H1 (cell line): ENCODE measurements at regions not wholly inside any gene's neighbourhood (a gene's known extent, or its start where the extent isn't known, plus 50 kb on each side); places are given as distances from the start of the nearest gene placed in this dataset.

Source experiments
- CTCF ChIA-PET: fragments of 300-600 bp; sonication (Branson Sonifier 250); formaldehyde crosslinking; loops from one replicate; lab custom pipeline; 2021; ENCODE audit not compliant: partially characterized antibody; lab: Charles Lee
- POLR2A ChIA-PET: fragments of 300-600 bp; sonication (Branson Sonifier 250); formaldehyde crosslinking; loops from one replicate; lab custom pipeline; 2021; ENCODE audit warnings: inconsistent platforms; ENCODE audit not compliant: partially characterized antibody; lab: Charles Lee
- DNase-seq, 2 experiments: peaks; one replicate each; pipeline versions ENCODE4 v3.0.0 to v3.0.0-alpha.2; 2010 to 2022; ENCODE audit warnings: low spot score in 2 of 2, low read depth in 1 of 2, mixed read lengths in 1 of 2
- FAIRE-seq: peaks from 2 replicates; lab custom pipeline; 2011; peaks lifted over from hg19 to GRCh38; lab: Jason Lieb, UNC
- H2AFZ ChIP-seq: 2 replicates; pipeline ENCODE4 v1.8.1; 2012; ENCODE audit warnings: low read length, inconsistent platforms
- H2AK5ac ChIP-seq: 2 replicates; pipeline ENCODE4 v1.6.1; 2013; ENCODE audit warnings: low read depth, low read length
- H2BK120ac ChIP-seq: replicated peaks from 2 replicates; pipeline ENCODE3; 2013; ENCODE audit warnings: low read depth, low read length, inconsistent platforms
- H2BK12ac ChIP-seq: 2 replicates; pipeline ENCODE4 v1.6.1; 2013; ENCODE audit warnings: low read depth, low read length
- H2BK15ac ChIP-seq: 2 replicates; pipeline ENCODE4 v1.6.1; 2013; ENCODE audit warnings: low read length
- H2BK20ac ChIP-seq: 2 replicates; pipeline ENCODE4 v1.6.1; 2013; ENCODE audit warnings: low read length
- H2BK5ac ChIP-seq: 2 replicates; pipeline ENCODE4 v1.6.1; 2013; ENCODE audit warnings: low read depth, low read length
- H3K14ac ChIP-seq: 2 replicates; pipeline ENCODE4 v1.6.1; 2013; ENCODE audit warnings: inconsistent platforms; ENCODE audit not compliant: insufficient read length
- H3K18ac ChIP-seq: 2 replicates; pipeline ENCODE4 v1.6.1; 2013; ENCODE audit warnings: low read length; ENCODE audit errors: extremely low read depth
- H3K23ac ChIP-seq: 2 replicates; pipeline ENCODE4 v1.6.1; 2013; ENCODE audit warnings: inconsistent platforms; ENCODE audit not compliant: insufficient read length
- H3K23me2 ChIP-seq: 2 replicates; pipeline ENCODE4 v1.6.1; 2013; ENCODE audit warnings: low read depth, low read length
- H3K27ac ChIP-seq: 2 replicates; pipeline ENCODE4 v1.6.1; 2011; ENCODE audit warnings: low read depth, low read length, inconsistent platforms
- H3K27me3 ChIP-seq, 4 experiments: replicated peaks in 1 of 4; 1 replicate in 1 of 4; 2 replicates in 3 of 4; pipeline versions ENCODE4 v1.6.1 to v1.8.1; 2011 to 2013; ENCODE audit warnings: low read length in 3 of 4, mild to moderate bottlenecking in 3 of 4, inconsistent platforms in 2 of 4, mixed read lengths in 2 of 4, moderate library complexity in 1 of 4; ENCODE audit not compliant: control insufficient read depth in 3 of 4, insufficient read depth in 3 of 4; ENCODE audit errors: extremely low read depth in 1 of 4
- H3K36me3 ChIP-seq, 4 experiments: 2 replicates each; pipeline versions ENCODE4 v1.6.1 to v1.8.1; 2011 to 2013; ENCODE audit warnings: mild to moderate bottlenecking in 4 of 4, low read length in 3 of 4, moderate library complexity in 2 of 4, control low read depth in 1 of 4, inconsistent platforms in 1 of 4; ENCODE audit not compliant: insufficient read depth in 4 of 4, control insufficient read depth in 2 of 4
- H3K4ac ChIP-seq: replicated peaks from 2 replicates; pipeline ENCODE3; 2013; ENCODE audit warnings: low read length, low read depth, mixed read lengths, inconsistent platforms; ENCODE audit not compliant: insufficient read length
- H3K4me1 ChIP-seq, 4 experiments: replicated peaks in 1 of 4; 1 replicate in 1 of 4; 2 replicates in 3 of 4; pipeline versions ENCODE4 v1.6.1 to v1.8.1; 2011 to 2013; ENCODE audit warnings: low read length in 3 of 4, inconsistent platforms in 2 of 4, mixed read lengths in 1 of 4; ENCODE audit not compliant: insufficient read depth in 4 of 4, control insufficient read depth in 3 of 4
- H3K4me2 ChIP-seq, 2 experiments: 2 replicates each; pipeline versions ENCODE4 v1.6.1 to v1.8.1; 2011 to 2013; ENCODE audit warnings: low read depth in 2 of 2, low read length in 2 of 2, control low read depth in 1 of 2, inconsistent platforms in 1 of 2, mild to moderate bottlenecking in 1 of 2; ENCODE audit not compliant: insufficient read depth in 1 of 2
- H3K4me3 ChIP-seq, 4 experiments: fragments of 200-600, 300-600 bp in 1 of 4; sonication (generic), shearing (Covaris generic), sonication (Bioruptor Twin) in 1 of 4; 2 replicates each; pipeline versions ENCODE4 v1.5.1 to v1.8.1; 2011 to 2016; ENCODE audit warnings: low read length in 4 of 4, low read depth in 3 of 4, control low read depth in 2 of 4, inconsistent platforms in 2 of 4, mild to moderate bottlenecking in 2 of 4, mixed read lengths in 1 of 4, moderate library complexity in 1 of 4; ENCODE audit not compliant: insufficient read depth in 2 of 4; ENCODE audit errors: extremely low read depth in 1 of 4
- H3K56ac ChIP-seq: replicated peaks from 2 replicates; pipeline ENCODE3; 2013; ENCODE audit warnings: low read depth, mild to moderate bottlenecking, mixed read lengths, low read length, inconsistent platforms; ENCODE audit not compliant: insufficient read length
- H3K79me1 ChIP-seq: 2 replicates; pipeline ENCODE4 v1.6.1; 2013; ENCODE audit warnings: low read depth, low read length, control low read depth
- H3K79me2 ChIP-seq, 2 experiments: 2 replicates each; pipeline versions ENCODE4 v1.6.1 to v1.8.1; 2012 to 2013; ENCODE audit warnings: low read length in 2 of 2, mild to moderate bottlenecking in 2 of 2, inconsistent platforms in 1 of 2; ENCODE audit not compliant: insufficient read depth in 2 of 2, control insufficient read depth in 1 of 2
- H3K9ac ChIP-seq, 4 experiments: replicated peaks in 1 of 4; 1 replicate in 1 of 4; 2 replicates in 3 of 4; pipeline versions ENCODE4 v1.6.1 to v1.8.1; 2011 to 2013; ENCODE audit warnings: low read depth in 3 of 4, low read length in 3 of 4, control low read depth in 2 of 4, mild to moderate bottlenecking in 2 of 4, moderate library complexity in 2 of 4, inconsistent platforms in 1 of 4; ENCODE audit errors: extremely low read depth in 1 of 4
- H3K9me3 ChIP-seq, 2 experiments: 2 replicates each; pipeline versions ENCODE4 v1.6.1 to v1.8.1; 2012 to 2013; ENCODE audit warnings: mild to moderate bottlenecking in 2 of 2, moderate library complexity in 2 of 2, control low read depth in 1 of 2, inconsistent platforms in 1 of 2, low read depth in 1 of 2, low read length in 1 of 2, mixed read lengths in 1 of 2; ENCODE audit not compliant: insufficient read depth in 2 of 2
- H4K20me1 ChIP-seq, 2 experiments: replicated peaks in 1 of 2; 2 replicates each; pipeline versions ENCODE3 to v1.8.1; 2011 to 2013; ENCODE audit warnings: inconsistent platforms in 2 of 2, low read length in 2 of 2, mild to moderate bottlenecking in 1 of 2; ENCODE audit not compliant: insufficient read depth in 2 of 2, control insufficient read depth in 1 of 2
- H4K5ac ChIP-seq: 2 replicates; pipeline ENCODE4 v1.6.1; 2013; ENCODE audit warnings: low read length, low read depth, mixed read lengths, inconsistent platforms; ENCODE audit not compliant: insufficient read length
- H4K8ac ChIP-seq: 2 replicates; pipeline ENCODE4 v1.8.0; 2013; ENCODE audit warnings: mild to moderate bottlenecking, moderate library complexity, low read length, inconsistent platforms; ENCODE audit not compliant: insufficient read depth; ENCODE audit errors: extremely low read depth
- H4K91ac ChIP-seq: replicated peaks from 2 replicates; pipeline ENCODE3; 2013; ENCODE audit warnings: low read length, mixed read lengths, inconsistent platforms; ENCODE audit not compliant: insufficient read length
- CBX8 ChIP-seq: fragments of 300-800, 300-1000 bp; sonication (generic); IDR thresholded peaks from 2 replicates; pipeline ENCODE4 v1.7.1; 2016; ENCODE audit warnings: low read depth, low read length, borderline replicate concordance
- CTCF ChIP-seq, 3 experiments: IDR thresholded peaks; 1 replicate in 2 of 3; 2 replicates in 1 of 3; pipeline versions ENCODE4 v1.5.1 to v1.6.1; 2011; ENCODE audit warnings: low read length in 3 of 3, mild to moderate bottlenecking in 3 of 3, inconsistent platforms in 2 of 3, low read depth in 1 of 3, moderate library complexity in 1 of 3; ENCODE audit not compliant: insufficient read depth in 1 of 3; ENCODE audit errors: control extremely low read depth in 1 of 3
- RBBP5 ChIP-seq: IDR thresholded peaks from 2 replicates; pipeline ENCODE4 v1.7.1; 2012; ENCODE audit warnings: low read depth, mild to moderate bottlenecking, inconsistent platforms, low read length, moderate library complexity, borderline replicate concordance
- RNF2 ChIP-seq: fragments of 200-900, 300-1000 bp; sonication (generic); IDR thresholded peaks from 2 replicates; pipeline ENCODE4 v1.7.1; 2016; ENCODE audit warnings: borderline replicate concordance, low read depth, mild to moderate bottlenecking, antibody characterized with exemption, low read length; ENCODE audit not compliant: poor library complexity, severe bottlenecking; ENCODE audit errors: missing control alignments
- SIN3A ChIP-seq, 2 experiments: IDR thresholded peaks in 1 of 2; conservative IDR thresholded peaks in 1 of 2; 2 replicates each; pipeline ENCODE4 v1.6.1; 2011 to 2012; ENCODE audit warnings: low read length in 2 of 2, improper control_type of control experiment in 1 of 2, low read depth in 1 of 2, mild to moderate bottlenecking in 1 of 2
- SP4 ChIP-seq: IDR thresholded peaks from 2 replicates; pipeline ENCODE4 v1.6.1; 2012; ENCODE audit warnings: low read length, inconsistent platforms
- TAF7 ChIP-seq: optimal IDR thresholded peaks from 2 replicates; pipeline ENCODE3; 2011; ENCODE audit warnings: low read depth, mild to moderate bottlenecking, inconsistent platforms, low read length, moderate library complexity, borderline replicate concordance
- TBP ChIP-seq: IDR thresholded peaks from 2 replicates; pipeline ENCODE4 v1.6.1; 2011; ENCODE audit warnings: low read depth, low read length, improper control_type of control experiment
- ZNF274 ChIP-seq: IDR thresholded peaks from 2 replicates; pipeline ENCODE4 v1.7.0; 2012; ENCODE audit warnings: low read length, borderline replicate concordance; ENCODE audit errors: extremely low read depth
- WGBS, 2 experiments: shearing (Covaris generic) in 1 of 2; methylation state at CpG; one replicate each; pipeline versions ENCODE4 v1.1.6 to v1.1.7; 2013 to 2015; ENCODE audit warnings: low lambda C conversion rate in 2 of 2, mixed read lengths in 2 of 2, inconsistent platforms in 1 of 2, low coverage in 1 of 2, missing lambda C conversion rate in 1 of 2; ENCODE audit not compliant: insufficient replicate concordance in 2 of 2, insufficient coverage in 1 of 2, insufficient read length in 1 of 2; ENCODE audit errors: extremely low coverage in 1 of 2, missing lambda C conversion rate in 1 of 2; 5-methylcytosine and 5-hydroxymethylcytosine counted together

- no peak overlapping the region for H2BK120ac ChIP-seq
- H3K56ac ChIP-seq = no peak overlapping the region
- H3K23me2 ChIP-seq = no peaks in the 10 kb centered on the region; the same call in 1 of the 2 replicates
- no peak overlapping the region; the same call in 1 of the 2 replicates for H3K27ac ChIP-seq
- POLR2A ChIA-PET = interaction anchor here (0.6 to 1.4 kb wide), 2 partner anchors 13 to 23 kb away, joined by 3 read pairs; no protein-coding TSS in a partner anchor
- no peak overlapping the region for H3K4me3 ChIP-seq
- H2AFZ ChIP-seq = no peak overlapping the region
- peaks cover 0 to 15% (median 9%) of the 10 kb centered on the region in 4 experiments; a peak in 4 of 7 replicates for H3K4me1 ChIP-seq
- H2BK12ac ChIP-seq = no peak overlapping the region
- no peak overlapping the region for H3K14ac ChIP-seq
- peaks cover 25% of the 10 kb centered on the region; the same call in 1 of the 2 replicates for H3K79me1 ChIP-seq
- CTCF ChIA-PET = interaction anchor here (0.9 to 2.4 kb wide), 4 partner anchors 14 to 272 kb away, joined by 3 to 14 read pairs (median 4); no protein-coding TSS in a partner anchor
- no peak for FAIRE-seq
- H3K23ac ChIP-seq = no peak overlapping the region
- H3K4ac ChIP-seq = no peak overlapping the region
- no peak overlapping the region for H3K18ac ChIP-seq
- H3K9ac ChIP-seq = no peak overlapping the region
- H3K79me2 ChIP-seq = peaks cover 10 to 99% of the 10 kb centered on the region in 2 experiments
- TF ChIP-seq SIN3A (conservative IDR thresholded peaks at IDR 0.05 in 1 of 2, IDR thresholded peaks at IDR 0.05 in 1 of 2; ENCODE audit: low read depth in 1 of 2, low read length in 2 of 2) = no peak
- TF ChIP-seq SP4 = no peak
- no peak for TF ChIP-seq RNF2
- TF ChIP-seq RBBP5 = no peak
- no peak for TF ChIP-seq TAF7
- TF ChIP-seq CTCF (IDR thresholded peaks at IDR 0.05; ENCODE audit: control extremely low read depth in 1 of 3, insufficient read depth in 1 of 3, low read depth in 1 of 3, low read length in 3 of 3) = no peak
- no peak for TF ChIP-seq ZNF274
- TF ChIP-seq CBX8 = no peak
- no peak for TF ChIP-seq TBP
- H2AK5ac ChIP-seq = no peak overlapping the region
- no peak overlapping the region for H2BK5ac ChIP-seq
- H2BK20ac ChIP-seq = no peak overlapping the region
- 97% methylated on average over 6 of the region's 7 CpGs; no CpG with 5 or more reads in 1 of the 2 experiments for WGBS, 2 experiments
- peaks cover 23 to 35% of the 10 kb centered on the region in 2 experiments for H4K20me1 ChIP-seq
- H2BK15ac ChIP-seq = no peak overlapping the region
- no peak overlapping the region for H4K5ac ChIP-seq
- no peaks in the 10 kb centered on the region for H3K27me3 ChIP-seq
- no peak for DNase-seq
- H3K9me3 ChIP-seq = no peaks in the 10 kb centered on the region
- no peak overlapping the region for H4K91ac ChIP-seq
- no peak overlapping the region for H4K8ac ChIP-seq
- H3K4me2 ChIP-seq = no peak overlapping the region
- H3K36me3 ChIP-seq = peaks cover 0 to 4% (median 1%) of the 10 kb centered on the region in 4 experiments; a peak in 3 of 8 replicates
Measured at GRCh38 chr12:124494751-124495129, 72.7 kb downstream of the NCOR2 start.
